ENCODE measurements at regions not wholly inside any gene's neighbourhood (a gene's known extent, or its start where the extent isn't known, plus 50 kb on each side); places are given as distances from the start of the nearest gene placed in this dataset.

DNA sequence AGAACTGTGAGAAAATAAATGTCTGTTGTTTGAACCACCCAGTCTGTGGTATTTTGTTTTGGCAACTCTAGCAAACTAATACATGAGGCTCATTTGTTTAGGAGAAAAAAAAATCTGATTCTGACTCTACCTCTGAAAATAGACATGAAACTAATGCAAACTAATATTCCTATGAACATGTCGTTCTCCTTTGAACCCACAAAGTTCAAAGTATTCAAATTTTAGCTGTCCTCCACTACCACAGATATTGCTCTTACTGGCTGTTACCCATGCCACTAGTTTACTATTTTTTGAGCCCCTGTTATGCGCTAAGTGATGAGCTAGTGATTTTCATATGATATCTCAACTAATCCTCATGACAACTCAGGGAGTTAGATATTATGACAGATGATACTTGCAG is 58.8 kb upstream of the ZNF804B start:
- FAIRE-seq = no peak
- Histone ChIP-seq H3K27ac (ENCODE audit: control insufficient read depth, insufficient read depth, low read length) (no peak overlapping the region), H3K36me3 (ENCODE audit: control insufficient read depth in 2 of 2, extremely low read depth in 1 of 2, insufficient read depth in 2 of 2, low read length in 2 of 2) (no peaks in the 10 kb centered on the region), H3K79me2 (ENCODE audit: control insufficient read depth, insufficient read depth, low read length) (no peaks in the 10 kb centered on the region), H4K20me1 (ENCODE audit: control insufficient read depth, extremely low read depth, insufficient read depth, low read length) (no peaks in the 10 kb centered on the region), H3K27me3 (ENCODE audit: control insufficient read depth, extremely low read depth, insufficient read depth, low read length) (no peaks in the 10 kb centered on the region), H3K4me1 (ENCODE audit: control insufficient read depth, extremely low read depth, insufficient read depth, low read length) (no peaks in the 10 kb centered on the region), H3K9me3 (ENCODE audit: control insufficient read depth, low read depth, low read length) (no peaks in the 10 kb centered on the region), H3K9me1 (ENCODE audit: control insufficient read depth, extremely low read depth, insufficient read depth, low read length) (no peaks in the 10 kb centered on the region), H2AFZ (ENCODE audit: control insufficient read depth, low read length) (no peak overlapping the region), H3K4me2 (ENCODE audit: control insufficient read depth, extremely low read depth, insufficient read depth, low read depth, low read length) (no peak overlapping the region), H3K9ac (ENCODE audit: control insufficient read depth, extremely low read depth, insufficient read depth, low read length) (no peak overlapping the region), H3K4me3 (ENCODE audit: control insufficient read depth in 2 of 3, extremely low read depth in 1 of 3, insufficient read depth in 2 of 3, low read depth in 1 of 3, low read length in 3 of 3) (no peak overlapping the region)
- no peak for DNase-seq (ENCODE audit: low read depth, low spot score)
- TF ChIP-seq CTCF (optimal IDR thresholded peaks at IDR 0.05 in 1 of 3, IDR thresholded peaks at IDR 0.05 in 1 of 3, conservative IDR thresholded peaks at IDR 0.05 in 1 of 3; ENCODE audit: extremely low read depth in 1 of 3, insufficient read depth in 2 of 3, low read length in 3 of 3) (no peak), EZH2 (IDR thresholded peaks at IDR 0.05; ENCODE audit: low read length) (no peak)
- dilution Hi-C loops (cut with MboI; ENCODE audit: extremely low pct_ligation_motif_present, low sequenced_read_pairs) = no loop called here

GRCh38 chr7:88694207-88694606 is 65.3 kb upstream of the ZNF804B start:
- Histone ChIP-seq H3K4me3 (ENCODE audit: control insufficient read depth in 2 of 3, extremely low read depth in 1 of 3, insufficient read depth in 2 of 3, low read depth in 1 of 3, low read length in 3 of 3) (no peak overlapping the region), H3K9me1 (ENCODE audit: control insufficient read depth, extremely low read depth, insufficient read depth, low read length) (no peaks in the 10 kb centered on the region), H3K27me3 (ENCODE audit: control insufficient read depth, extremely low read depth, insufficient read depth, low read length) (no peaks in the 10 kb centered on the region), H4K20me1 (ENCODE audit: control insufficient read depth, extremely low read depth, insufficient read depth, low read length) (no peaks in the 10 kb centered on the region), H3K4me2 (ENCODE audit: control insufficient read depth, extremely low read depth, insufficient read depth, low read depth, low read length) (no peak overlapping the region), H3K4me1 (ENCODE audit: control insufficient read depth, extremely low read depth, insufficient read depth, low read length) (no peaks in the 10 kb centered on the region), H3K27ac (ENCODE audit: control insufficient read depth, insufficient read depth, low read length) (no peak overlapping the region), H3K9me3 (ENCODE audit: control insufficient read depth, low read depth, low read length) (no peaks in the 10 kb centered on the region), H3K79me2 (ENCODE audit: control insufficient read depth, insufficient read depth, low read length) (no peaks in the 10 kb centered on the region), H3K36me3 (ENCODE audit: control insufficient read depth in 2 of 2, extremely low read depth in 1 of 2, insufficient read depth in 2 of 2, low read length in 2 of 2) (no peaks in the 10 kb centered on the region), H3K9ac (ENCODE audit: control insufficient read depth, extremely low read depth, insufficient read depth, low read length) (no peak overlapping the region), H2AFZ (ENCODE audit: control insufficient read depth, low read length) (no peak overlapping the region)
- dilution Hi-C loops (cut with MboI; ENCODE audit: extremely low pct_ligation_motif_present, low sequenced_read_pairs) = no loop called here
- no peak for DNase-seq (ENCODE audit: low read depth, low spot score)
- no peak for FAIRE-seq
- no peak for TF ChIP-seq EZH2 (IDR thresholded peaks at IDR 0.05; ENCODE audit: low read length)

DNA sequence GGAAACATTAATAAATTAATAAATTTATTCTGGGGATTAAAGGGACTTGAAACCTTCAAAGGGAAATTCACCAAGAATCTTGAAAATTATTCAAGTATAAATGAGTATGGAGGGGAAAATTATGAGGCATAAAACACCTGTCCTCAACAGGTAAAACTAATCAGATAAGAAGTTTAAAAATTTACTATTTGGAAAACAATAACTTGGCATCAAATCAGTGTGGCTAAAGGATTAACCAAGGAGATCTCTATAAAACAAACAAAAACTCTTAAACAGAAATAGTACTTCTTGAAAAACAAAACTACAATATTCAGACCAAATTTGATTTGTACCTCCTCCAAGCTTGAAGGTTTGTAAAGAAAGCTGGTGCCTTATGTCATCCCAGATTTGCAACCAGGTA is 66.4 kb upstream of the ZNF804B start:
- dilution Hi-C loops (cut with MboI; ENCODE audit: extremely low pct_ligation_motif_present, low sequenced_read_pairs) = no loop called here
- FAIRE-seq = no peak

More for the DNA sequence above, 66.4 kb upstream of the ZNF804B start:
- no peak overlapping the region for H3K4me2 ChIP-seq (ENCODE audit: control insufficient read depth, extremely low read depth, insufficient read depth, low read depth, low read length)
- no peak for DNase-seq (ENCODE audit: low read depth, low spot score)
- H3K9ac ChIP-seq (ENCODE audit: control insufficient read depth, extremely low read depth, insufficient read depth, low read length) = no peak overlapping the region
- no peaks in the 10 kb centered on the region for H4K20me1 ChIP-seq (ENCODE audit: control insufficient read depth, extremely low read depth, insufficient read depth, low read length)
- no peak overlapping the region for H3K27ac ChIP-seq (ENCODE audit: control insufficient read depth, insufficient read depth, low read length)
- no peak overlapping the region for H3K4me3 ChIP-seq (ENCODE audit: control insufficient read depth in 2 of 3, extremely low read depth in 1 of 3, insufficient read depth in 2 of 3, low read depth in 1 of 3, low read length in 3 of 3)
- no peak overlapping the region for H2AFZ ChIP-seq (ENCODE audit: control insufficient read depth, low read length)
- no peaks in the 10 kb centered on the region for H3K27me3 ChIP-seq (ENCODE audit: control insufficient read depth, extremely low read depth, insufficient read depth, low read length)
- H3K9me3 ChIP-seq (ENCODE audit: control insufficient read depth, low read depth, low read length) = no peaks in the 10 kb centered on the region
- no peaks in the 10 kb centered on the region for H3K79me2 ChIP-seq (ENCODE audit: control insufficient read depth, insufficient read depth, low read length)
- TF ChIP-seq CTCF (optimal IDR thresholded peaks at IDR 0.05 in 1 of 3, IDR thresholded peaks at IDR 0.05 in 1 of 3, conservative IDR thresholded peaks at IDR 0.05 in 1 of 3; ENCODE audit: extremely low read depth in 1 of 3, insufficient read depth in 2 of 3, low read length in 3 of 3) = no peak
- H3K36me3 ChIP-seq (ENCODE audit: control insufficient read depth in 2 of 2, extremely low read depth in 1 of 2, insufficient read depth in 2 of 2, low read length in 2 of 2) = no peaks in the 10 kb centered on the region
- H3K4me1 ChIP-seq (ENCODE audit: control insufficient read depth, extremely low read depth, insufficient read depth, low read length) = no peaks in the 10 kb centered on the region
- no peaks in the 10 kb centered on the region for H3K9me1 ChIP-seq (ENCODE audit: control insufficient read depth, extremely low read depth, insufficient read depth, low read length)
